ENCODE measurements at regions not wholly inside any gene's neighbourhood (a gene's known extent, or its start where the extent isn't known, plus 50 kb on each side); places are given as distances from the start of the nearest gene placed in this dataset.

DNA sequence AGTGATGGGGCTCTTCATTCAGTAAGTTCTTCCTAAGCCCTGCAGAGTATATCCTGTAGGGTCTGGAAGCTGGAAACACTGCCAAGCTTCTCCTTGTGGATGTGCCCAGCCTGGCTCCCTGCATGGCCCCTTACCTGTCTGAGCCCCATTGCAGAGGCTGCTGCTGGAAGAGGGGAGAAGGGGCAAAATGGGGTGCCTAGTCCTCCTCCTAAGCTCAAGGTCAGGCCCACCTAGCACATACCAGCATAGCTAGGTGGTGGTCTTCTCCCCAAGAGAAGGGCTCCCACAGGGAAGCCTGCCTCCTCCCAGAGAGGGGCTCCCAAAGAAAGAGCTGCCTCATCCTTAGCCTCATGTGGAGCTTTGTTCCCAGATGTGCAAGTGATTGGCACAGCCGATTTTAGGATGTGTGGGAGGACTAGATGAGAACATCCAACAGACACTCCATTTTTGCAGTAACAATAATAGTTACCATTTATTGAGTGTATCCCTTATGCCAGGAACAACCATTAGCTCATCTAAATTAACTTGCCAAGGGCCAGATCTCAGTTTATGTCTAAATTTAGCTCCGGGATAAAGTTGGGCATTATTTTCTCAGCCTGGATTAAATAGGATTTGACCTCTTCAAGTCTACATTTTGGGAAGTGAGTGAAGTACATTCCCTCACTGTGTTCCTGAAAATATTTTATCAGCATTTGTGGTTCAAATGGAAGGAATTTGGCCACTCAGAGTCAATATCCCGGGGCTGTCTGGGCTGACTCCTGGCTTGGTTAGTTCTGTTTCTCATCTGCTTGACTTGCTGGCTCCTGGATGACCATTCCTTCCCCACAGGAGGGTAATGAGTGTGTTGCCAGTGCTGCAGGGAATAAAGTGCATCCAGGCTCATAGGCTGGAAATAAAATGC lies 291.1 kb upstream of the ROPN1 start:
- no peak for DNase-seq

GRCh38 chr3:124283652-124284023 lies 291.7 kb upstream of the ROPN1 start:
- no peak for DNase-seq

- DNase-seq, result no peak
Observed at GRCh38 chr3:124288996-124289395, 297.1 kb upstream of the ROPN1 start.

- DNase-seq, result no peak
Observed at GRCh38 chr3:124291008-124291407, 299.1 kb upstream of the ROPN1 start.

GRCh38 chr3:124292329-124292728 lies 300.4 kb upstream of the ROPN1 start:
- no peak for DNase-seq

GRCh38 chr3:124293584-124293983 lies 301.7 kb upstream of the ROPN1 start:
- no peak for DNase-seq

GRCh38 chr3:124295362-124295761 lies 303.4 kb upstream of the ROPN1 start:
- no peak for DNase-seq

DNA sequence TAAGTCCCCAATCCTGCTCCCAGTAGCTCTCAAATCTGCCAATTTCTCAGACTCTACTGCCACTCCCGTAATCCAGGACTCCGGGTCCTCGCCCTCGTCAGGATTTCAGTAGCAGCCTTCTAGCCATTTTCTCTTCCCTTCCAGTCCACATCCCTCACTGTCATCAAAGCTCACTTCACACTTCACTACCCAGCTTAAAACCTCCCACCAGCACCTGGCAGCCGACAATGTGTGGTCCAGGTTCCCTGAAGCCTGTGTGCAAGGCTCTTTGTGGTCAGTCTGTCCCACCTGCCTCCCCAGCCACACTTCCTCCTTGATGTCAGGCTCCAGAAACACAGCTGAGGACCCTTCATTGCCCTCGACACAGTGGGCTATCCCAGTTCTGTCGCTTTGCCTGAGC lies 304.5 kb upstream of the ROPN1 start:
- peak; percentile 32 for DNase-seq

DNA sequence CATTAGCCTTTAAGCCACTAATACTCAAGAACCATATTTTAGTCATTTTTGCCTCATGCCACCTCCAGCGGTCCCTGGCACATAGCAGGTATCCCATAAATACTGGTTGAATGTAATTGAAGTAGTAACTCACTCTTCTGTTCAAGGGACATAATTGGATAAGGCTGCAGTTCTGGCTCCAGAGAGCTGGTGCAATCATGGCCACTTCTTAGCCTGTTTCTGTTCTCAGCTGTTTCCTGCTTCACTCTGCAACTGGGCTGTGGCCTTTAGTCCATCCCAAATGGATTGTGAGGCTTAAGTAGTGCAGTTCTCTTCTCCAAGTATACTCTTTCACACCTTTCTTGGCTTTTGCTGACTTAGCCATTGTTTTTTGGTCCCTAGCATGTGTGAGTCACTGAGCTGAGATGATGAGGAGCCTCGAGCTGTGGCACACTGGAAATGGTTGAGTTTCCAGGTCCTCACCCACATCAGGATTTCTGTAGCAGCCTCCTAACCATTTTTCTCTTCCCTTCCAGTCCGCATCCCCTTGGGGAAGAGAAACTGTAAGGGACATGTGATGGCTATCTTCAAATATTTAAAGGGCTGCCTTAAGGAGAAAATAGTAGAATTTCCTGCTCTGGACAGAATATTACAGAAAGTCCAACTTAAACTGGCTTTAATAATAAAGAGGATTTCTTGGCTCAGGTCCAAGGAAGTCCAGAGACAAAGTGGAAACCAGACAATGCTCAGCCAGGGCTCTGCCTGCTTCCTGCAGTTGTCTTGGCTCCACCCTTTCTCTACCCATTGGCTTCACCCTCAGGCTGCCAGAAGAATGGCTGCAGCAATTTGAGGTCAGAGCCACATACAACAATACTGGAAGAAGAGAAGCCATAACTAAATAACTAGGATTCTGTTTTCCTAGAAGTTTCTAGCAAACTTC lies 305.4 kb upstream of the ROPN1 start:
- DNase-seq, result peak; percentile 15

DNA sequence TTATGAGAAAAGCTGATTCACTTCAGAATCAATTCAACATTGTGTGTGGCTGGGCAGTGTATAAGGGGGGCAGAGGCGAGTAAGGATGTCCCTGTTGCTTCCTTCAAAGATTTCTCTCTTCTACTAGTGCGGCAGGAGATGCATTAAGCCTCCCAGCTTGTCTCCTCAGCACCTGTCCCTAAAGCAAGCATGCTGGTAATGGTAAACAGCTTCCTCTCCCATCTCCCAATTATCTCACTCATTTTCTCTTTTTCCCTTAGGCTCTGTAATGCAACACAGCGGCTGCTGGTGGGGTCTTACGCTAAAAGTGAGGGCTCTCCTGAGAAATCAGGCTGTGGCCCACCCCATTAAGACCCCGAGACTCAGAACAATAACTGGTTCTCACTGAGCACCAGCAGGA lies 306.4 kb upstream of the ROPN1 start:
- no peak for DNase-seq

DNA sequence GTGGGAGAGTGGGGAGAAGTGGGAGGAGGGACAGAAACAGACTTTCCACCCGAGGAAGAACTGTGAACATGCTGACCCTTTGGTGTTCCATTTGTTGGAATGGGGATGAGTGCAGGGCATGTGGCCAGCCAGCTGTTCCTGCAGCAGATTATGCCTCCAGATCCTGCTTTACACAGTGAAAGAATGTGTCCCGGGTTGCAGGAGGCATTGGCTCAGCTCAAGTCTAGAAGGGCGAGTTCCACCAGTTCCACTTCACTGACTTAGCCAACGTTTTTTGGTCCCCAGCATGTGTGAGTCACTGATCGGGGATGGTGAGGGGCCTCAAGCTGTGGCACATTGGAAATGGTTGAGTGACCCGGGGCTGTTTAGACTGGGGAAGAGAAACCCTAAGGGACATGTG lies 307.0 kb upstream of the ROPN1 start:
- DNase-seq, result peak; percentile 30

DNA sequence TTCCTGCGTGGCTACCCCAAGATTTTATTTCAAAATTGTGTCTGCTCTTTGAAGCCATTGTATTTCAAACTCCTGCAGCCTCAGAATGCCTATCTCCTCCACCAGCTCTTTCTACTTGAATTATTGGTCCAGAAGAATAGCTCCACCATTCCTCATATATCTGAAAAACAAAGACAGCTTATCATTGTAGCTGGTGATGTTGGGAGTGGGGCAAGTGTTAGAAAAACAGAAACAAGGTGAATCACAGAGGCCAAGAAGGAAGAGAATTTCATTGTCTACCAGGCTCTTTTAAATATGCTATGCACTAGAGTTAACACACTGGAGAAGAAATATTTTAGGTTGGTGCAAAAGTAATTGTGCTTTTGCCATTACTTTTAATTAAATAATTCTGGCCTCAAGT lies 307.9 kb upstream of the ROPN1 start:
- DNase-seq, result no peak

- no peak for DNase-seq
Observed at GRCh38 chr3:124300416-124300815, 308.5 kb upstream of the ROPN1 start.

DNA sequence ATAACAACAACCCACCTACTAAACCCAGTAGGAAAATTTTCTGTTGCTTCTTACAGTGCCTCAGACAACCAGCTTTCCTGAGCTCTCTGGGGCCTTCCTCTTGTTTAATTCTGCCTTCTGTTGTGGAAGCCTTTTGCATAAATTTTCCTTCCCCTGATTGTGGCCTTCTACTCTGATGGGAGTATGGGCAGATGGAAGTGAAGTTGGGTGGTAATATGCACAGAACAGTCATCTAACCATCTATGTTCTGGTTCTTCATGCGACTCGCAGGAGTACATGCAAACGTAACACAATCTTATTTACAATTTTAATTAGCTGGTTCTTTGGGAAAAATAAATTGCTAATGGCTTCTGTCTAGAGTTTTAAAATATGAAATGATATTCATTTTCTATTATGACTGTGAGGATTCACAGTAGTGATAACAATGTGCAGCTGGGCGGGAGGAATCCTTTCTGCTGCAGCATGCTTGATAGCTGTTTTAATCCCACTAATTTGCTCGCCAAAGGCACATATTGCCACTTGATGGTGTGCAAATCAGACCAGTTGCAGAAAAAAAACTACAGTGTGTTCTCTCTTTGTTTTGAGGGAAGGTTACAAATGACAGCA lies 311.5 kb upstream of the ROPN1 start:
- DNase-seq, result no peak

DNA sequence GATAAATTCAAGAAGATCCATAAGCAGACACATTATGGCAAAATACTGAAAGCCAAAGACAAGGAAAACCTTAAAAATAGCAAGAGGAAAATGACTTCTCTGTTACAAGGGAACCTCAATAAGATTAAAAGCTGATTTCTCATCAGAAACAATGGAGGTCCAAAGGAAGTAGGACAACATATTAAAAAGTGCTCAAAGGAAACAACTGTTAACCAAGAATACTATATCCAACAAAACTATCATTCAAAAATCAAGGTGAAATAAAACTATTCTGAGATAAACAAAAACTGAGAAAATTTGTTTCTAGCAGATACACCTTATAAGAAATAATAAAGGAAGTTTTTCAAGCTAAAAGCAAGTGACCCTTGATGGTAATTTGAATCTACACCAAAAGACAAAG lies 314.7 kb upstream of the ROPN1 start:
- no peak for DNase-seq

DNA sequence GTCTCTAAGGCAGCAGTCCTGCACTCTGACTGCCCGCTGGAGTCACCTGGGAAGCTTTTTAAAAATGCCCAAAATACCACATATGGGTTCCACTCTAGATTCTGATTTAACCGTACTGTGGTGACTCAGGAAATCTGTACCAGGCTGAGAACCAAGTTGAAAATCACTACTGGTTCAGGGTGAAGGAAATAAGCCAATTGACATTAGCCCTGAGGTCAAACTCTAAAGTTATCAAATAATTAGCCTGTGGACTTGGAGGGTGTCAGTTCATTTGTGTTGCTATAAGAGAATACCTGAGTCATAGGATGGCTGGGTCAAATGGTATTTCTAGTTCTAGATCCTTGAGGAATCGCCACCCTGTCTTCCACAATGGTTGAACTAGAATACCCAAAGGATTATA lies 321.7 kb upstream of the ROPN1 start:
- no peak for DNase-seq

- no peak for DNase-seq
Observed at GRCh38 chr3:124315215-124316033, 323.5 kb upstream of the ROPN1 start.

GRCh38 chr3:124316034-124316287 lies 324.0 kb upstream of the ROPN1 start:
- DNase-seq, result no peak

- DNase-seq, result peak; percentile 28
Observed at GRCh38 chr3:124318014-124318413, 326.1 kb upstream of the ROPN1 start.

DNA sequence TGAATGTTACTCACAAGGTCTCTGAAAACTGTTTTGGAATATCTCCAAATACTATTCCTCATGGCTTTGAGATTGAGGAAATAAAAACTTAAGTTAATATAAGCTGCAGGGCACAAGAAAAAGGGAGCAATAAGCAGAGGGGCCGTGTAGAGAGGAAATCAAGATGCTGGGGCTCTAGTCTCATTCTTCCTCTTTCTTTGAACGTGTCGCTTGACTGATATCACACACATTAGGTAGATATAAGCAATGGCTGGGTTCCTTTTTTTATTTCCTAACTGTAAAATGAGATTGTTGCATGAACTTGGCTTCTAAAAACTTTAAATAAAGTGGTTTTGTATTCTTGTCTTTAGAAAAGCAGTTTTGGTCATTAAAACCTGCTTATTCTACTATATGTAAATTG lies 326.7 kb upstream of the ROPN1 start:
- DNase-seq, result no peak

- DNase-seq, result no peak
Observed at GRCh38 chr3:124320976-124321375, 329.1 kb upstream of the ROPN1 start.

DNA sequence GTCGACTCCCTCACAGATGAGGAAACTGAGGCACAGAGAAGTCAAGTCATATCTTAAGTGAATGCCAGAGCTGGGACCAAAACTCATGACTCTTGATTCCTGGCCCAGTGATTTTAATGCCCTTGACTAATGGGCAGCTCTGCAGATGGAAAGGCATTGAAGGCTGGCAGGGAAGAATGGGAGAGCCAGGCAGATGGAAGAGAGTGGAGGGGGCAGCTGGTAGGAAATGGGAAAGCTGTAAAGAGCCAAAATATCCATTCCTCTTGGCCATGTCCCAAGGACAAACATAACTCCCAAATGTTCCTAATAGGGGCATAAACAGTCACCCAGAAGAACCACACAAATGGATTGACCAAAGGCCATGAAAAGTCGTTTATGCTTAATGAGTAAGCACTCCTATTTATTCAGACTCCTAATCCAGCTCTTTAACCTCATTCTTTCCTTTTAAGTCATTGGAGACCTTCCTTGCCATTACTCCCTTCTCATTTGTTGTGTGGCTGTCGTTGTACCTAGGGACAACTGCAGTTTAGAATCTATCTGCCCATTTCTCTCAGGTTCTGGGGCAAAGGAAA lies 330.5 kb upstream of the ROPN1 start:
- no peak for DNase-seq

- no peak for DNase-seq
Observed at GRCh38 chr3:124322966-124323365, 331.0 kb upstream of the ROPN1 start.
